NCI-H460 (cell line): ENCODE measurements at regions not wholly inside any gene's neighbourhood (a gene's known extent, or its start where the extent isn't known, plus 50 kb on each side); places are given as distances from the start of the nearest gene placed in this dataset.
A peak's percentile ranks its signal among the peaks of the same experiment; 100 is the strongest.

Experiments
- DNase-seq: peaks from one replicate; pipeline ENCODE4 v3.0.0-alpha.2; 2016; ENCODE audit warnings: low read depth; ENCODE audit errors: extremely low read depth

GRCh38 chr12:24608637-24609285, 340.1 kb downstream of the BCAT1 start:
- no peak for DNase-seq

DNA sequence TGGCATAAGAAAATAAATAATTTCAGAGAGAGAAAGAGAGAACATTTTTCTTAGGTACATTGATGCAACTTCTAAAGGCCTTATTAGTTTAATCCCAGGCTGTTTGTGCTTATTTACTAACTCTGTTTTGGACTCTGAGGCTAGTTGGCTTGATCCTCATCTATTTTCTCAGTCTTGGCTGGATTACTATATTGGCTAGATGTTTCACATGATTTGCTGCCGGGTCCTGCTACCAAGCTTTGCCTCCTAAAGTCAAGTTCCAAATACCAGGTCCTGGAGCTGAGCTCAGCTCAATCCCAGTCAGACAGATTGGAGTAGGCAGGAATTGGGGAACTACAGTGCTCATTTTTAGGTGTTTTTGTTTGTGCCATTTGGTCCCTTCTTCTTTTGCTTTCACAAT, 340.8 kb downstream of the BCAT1 start:
- no peak for DNase-seq

- no peak for DNase-seq
Observed at GRCh38 chr12:24605916-24606315, 343.0 kb downstream of the BCAT1 start.

GRCh38 chr12:24605466-24605865, 343.4 kb downstream of the BCAT1 start:
- DNase-seq, result no peak

DNA sequence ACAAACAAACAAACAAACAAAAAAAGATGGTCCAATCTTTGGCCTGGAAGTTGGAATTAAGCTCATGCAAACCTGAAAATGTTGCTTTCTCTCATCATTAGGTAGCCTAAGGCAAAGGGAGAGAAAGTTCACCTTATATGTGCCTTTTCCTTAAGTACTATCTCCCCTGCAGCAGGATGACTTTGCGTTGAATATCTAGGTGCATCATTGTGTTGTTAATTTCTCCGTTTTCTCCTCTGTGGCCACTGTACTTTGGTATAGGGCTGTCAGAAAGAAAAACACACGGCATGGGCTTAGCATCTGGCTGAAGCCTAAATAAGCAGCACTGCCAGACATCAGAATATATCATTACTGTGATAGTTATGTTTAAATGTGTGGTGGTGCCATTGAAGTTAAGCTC, 345.5 kb downstream of the BCAT1 start:
- no peak for DNase-seq

DNA sequence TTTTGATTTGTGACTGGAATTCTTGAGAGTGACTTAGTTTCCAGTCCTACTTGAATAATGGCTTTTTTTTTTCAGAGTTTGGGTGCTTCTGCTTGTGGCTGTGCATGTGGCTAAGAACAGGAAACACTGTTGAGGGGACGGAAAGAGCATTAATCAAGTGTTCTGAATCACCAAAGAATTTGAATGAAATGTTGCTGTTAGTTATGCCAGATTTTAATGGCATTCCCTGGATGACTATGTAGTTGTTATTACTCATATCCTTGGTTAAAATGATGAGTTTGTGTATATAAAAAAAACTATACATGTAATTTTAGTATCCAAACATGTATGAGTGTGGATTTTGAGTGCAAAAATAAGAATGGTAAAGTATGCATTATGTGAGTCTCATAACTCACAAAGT, 347.9 kb downstream of the BCAT1 start:
- no peak for DNase-seq

- no peak for DNase-seq
Observed at GRCh38 chr12:24600551-24600950, 348.4 kb downstream of the BCAT1 start.

- no peak for DNase-seq
Observed at GRCh38 chr12:24599736-24600135, 349.2 kb downstream of the BCAT1 start.

DNA sequence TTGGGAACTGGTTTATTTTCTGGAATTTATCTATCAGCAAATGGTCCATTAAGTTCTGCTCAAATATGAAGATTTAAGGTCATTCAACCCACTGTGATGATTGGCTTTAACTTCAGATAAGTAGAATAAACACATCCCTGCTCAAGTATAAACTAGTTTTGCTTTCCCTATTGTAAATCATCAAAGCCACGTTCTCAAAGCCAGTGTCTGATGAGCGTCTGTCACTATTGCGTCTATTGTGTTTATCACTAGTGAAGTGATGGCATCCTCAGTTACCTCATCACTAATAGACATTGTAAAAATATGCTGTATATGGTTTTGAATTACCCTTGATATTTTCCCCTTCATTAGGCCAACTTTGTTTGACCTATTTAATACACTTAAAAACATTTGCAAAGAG, 351.3 kb downstream of the BCAT1 start:
- DNase-seq, result no peak

DNA sequence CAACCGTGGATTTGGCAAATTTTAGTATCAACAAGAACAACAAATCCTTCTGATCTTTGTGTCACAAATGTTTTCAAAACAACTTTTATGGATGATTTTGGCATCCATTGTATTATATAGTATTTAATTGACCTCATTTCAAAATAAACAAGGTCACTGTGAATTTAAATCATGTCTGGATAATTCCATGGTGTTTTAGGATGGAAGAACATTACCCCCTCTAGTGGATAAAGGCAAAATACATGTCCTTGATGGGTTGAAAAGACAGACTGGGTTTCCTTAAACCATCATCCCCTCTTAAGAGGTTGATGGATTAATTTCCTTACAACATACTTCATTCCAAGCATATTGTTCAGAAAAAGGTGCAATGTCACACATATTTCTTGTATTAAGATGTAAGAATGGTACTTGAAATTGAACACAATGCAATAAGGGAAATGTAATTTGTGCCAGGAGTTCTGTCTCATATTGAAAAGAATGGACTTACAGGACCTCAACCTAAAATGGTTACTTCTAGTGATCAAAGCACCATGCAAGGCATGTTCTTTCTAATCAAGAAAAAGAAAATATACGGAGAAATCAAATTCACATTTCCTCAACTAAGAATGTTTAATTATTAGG, 352.0 kb downstream of the BCAT1 start:
- peak; percentile 25 for DNase-seq

- DNase-seq, result no peak
Observed at GRCh38 chr12:24595652-24596235, 353.2 kb downstream of the BCAT1 start.

GRCh38 chr12:24591715-24592440, 357.0 kb downstream of the BCAT1 start:
- DNase-seq, result no peak

- DNase-seq, result no peak
Observed at GRCh38 chr12:24591079-24591626, 357.7 kb downstream of the BCAT1 start.

- no peak for DNase-seq
Observed at GRCh38 chr12:24586293-24586692, 362.6 kb downstream of the BCAT1 start.

DNA sequence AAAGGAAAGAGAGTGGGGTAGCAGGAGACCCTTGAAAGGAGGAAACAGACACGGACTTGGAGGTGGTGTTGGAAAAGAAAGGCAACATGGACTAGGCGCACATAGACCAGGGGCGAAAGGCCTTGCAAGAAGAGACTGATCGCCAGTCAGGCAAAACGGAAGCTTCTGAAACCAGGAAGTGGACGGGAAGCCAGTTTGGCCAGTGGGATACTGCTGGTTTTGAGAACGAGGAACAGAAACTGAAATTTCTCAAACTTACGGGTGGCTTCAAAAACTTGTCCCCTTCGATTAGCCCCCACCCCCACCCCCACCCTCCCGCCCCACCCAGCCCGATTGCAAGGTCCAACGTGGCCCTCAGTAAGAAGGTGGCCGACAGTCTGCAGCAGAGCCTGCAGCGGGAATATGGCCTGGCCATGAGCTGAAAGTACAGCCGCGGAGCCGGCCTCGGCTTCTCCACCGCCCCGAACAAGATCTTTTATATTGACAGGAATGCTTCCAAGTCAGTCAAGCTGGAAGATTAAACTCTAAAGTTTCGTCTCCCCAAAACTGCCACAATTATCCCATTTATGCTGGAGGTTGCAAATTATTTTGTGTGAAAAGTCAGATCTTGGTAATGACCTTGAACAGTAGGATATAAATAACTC, 364.7 kb downstream of the BCAT1 start:
- DNase-seq, result no peak

GRCh38 chr12:24582954-24583601, 365.8 kb downstream of the BCAT1 start:
- DNase-seq, result no peak

- no peak for DNase-seq
Observed at GRCh38 chr12:24574538-24574937, 374.4 kb downstream of the BCAT1 start.

DNA sequence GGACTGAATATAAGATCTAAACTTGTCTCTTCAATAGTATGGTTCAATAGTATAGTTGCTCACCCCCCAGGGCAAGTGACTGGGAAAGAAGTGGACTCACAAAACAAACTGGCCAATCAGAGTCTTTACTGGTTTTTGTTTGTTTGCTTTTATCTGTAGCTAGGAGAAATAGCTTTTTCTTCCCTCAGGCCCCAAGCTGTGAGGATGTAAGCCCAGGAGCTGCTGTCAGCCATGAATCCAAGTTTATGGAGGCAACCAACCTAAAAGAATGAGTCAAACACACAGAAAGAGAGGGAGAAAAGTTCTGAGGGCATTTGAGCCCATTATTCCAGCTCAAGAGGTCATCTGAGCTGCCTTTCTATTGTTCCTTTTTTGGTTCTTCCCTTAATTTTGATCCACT, 375.3 kb downstream of the BCAT1 start:
- DNase-seq, result no peak

DNA sequence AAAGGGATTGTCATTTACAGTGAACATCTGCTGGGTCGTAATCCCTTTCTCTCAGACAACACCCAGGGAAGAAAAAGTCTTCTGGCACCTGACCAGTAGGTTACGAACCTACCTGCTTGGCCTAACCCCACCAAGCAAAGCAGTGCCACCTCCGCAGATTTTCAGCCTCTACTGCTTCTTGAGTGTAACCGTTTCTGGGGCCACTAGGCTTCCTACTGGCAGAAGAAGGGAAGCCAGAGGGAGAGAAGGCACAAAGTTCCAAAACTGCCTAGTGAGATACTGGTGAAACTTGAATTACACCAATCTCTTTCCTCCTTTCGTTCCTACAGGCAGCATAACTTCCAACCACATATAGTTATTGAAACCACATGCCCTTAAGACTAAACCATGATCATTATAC, 383.6 kb downstream of the BCAT1 start:
- no peak for DNase-seq

DNA sequence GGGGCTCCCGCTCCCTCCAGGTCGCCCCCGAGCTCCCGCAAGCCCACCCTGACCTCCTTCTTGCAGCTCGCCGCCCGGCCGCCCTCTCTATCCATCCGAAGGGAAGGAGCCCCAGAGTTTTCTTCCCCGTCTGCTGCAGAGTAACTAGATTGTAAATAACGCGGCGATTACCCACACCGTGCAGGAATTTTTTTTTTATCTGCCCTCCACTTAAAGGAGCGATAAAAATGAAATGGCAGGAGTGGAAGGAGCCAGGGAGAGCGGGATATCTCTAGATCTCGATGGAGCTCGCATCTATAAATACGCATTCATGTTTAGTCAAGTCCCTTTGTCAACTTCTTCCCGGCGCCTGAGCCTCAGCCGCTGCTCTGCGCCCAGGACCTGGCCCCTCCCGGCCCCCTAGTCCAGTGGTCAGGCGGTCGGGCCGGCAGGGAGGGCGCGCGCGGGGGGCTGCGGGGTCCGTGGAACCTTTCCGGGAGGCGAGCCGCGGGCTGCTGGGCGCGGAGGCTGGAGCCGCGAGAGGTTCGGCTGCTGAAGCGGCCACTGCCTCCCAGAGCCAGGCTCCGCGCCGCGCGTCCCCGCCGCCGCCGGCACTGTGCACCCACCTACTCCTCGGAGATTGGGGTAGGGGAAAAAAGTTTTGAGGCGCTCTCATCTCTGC, 386.0 kb downstream of the BCAT1 start:
- DNase-seq, result no peak
